GM21515 (cell line): ENCODE measurements at regions not wholly inside any gene's neighbourhood (a gene's known extent, or its start where the extent isn't known, plus 50 kb on each side); places are given as distances from the start of the nearest gene placed in this dataset.

Experiments
- ATAC-seq: cut with Tn5 transposase; IDR thresholded peaks from one replicate; pipeline ENCODE4 v1.9.1; 2021; ENCODE audit not compliant: unreplicated experiment

GRCh38 chr4:22030881-22031280 lies 82.3 kb upstream of the KCNIP4 start:
- ATAC-seq, result no peak

DNA sequence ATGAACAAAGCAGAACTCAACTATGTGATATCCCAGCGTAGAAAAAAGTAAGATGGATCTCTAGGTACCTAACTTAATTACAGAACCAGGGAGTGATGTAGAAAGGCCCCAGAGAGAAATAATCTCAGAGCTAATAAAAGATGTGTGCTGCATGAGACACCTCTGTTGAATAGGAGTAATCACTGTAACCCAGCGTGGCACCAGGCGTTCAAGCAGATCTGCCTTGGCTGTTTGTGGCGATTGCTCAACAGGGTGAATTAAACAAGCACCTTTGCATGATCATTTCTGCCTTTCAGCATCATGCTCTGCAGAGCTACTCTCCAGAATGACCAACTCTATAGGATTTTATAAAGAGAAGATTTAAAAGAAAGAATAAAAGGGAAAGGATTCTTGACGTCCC lies 81.7 kb upstream of the KCNIP4 start:
- no peak for ATAC-seq

GRCh38 chr4:22029803-22030202 lies 81.2 kb upstream of the KCNIP4 start:
- ATAC-seq, result no peak

GRCh38 chr4:22021106-22021505 lies 72.5 kb upstream of the KCNIP4 start:
- ATAC-seq, result no peak

DNA sequence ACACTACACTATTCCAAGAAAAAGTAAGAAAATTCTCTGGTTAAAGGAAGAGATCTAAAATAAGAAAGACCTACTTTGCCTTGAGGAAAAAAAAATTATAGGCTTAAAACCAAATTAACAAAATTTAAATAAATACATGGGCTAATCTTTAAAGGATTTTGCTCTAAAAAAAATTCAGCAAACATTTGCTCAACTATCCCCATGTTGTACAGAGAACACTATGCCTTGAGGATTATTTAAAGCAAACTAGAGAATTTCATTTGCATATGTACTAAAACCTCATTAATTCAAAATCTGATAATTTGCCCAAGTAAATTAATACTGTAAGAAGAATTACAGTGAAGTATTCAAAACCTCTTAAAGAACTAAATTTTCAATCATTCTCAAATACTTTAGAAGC lies 71.6 kb upstream of the KCNIP4 start:
- no peak for ATAC-seq

DNA sequence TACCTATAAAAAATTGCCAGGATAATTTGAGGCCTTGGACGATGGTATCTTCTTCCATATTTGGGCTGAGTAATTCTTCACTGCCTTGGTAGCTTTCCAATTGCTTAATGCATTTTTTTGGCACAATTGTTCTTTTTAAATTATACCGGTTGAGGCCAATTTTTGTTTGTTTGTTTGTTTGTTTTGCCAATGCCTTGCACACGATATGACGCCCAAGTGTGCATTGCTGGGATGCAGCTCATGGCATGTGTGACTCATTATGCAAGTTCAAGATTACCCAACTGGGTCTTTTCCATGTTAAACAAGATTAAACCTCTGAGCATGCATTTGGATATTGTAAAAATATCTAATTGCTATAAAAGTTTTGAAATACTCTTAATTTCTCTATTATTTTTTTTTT lies 71.1 kb upstream of the KCNIP4 start:
- ATAC-seq, result no peak

- no peak for ATAC-seq
These were observed 65.7 kb upstream of the KCNIP4 start for GRCh38 chr4:22014222-22014741.

- no peak for ATAC-seq
These were observed 55.3 kb upstream of the KCNIP4 start for GRCh38 chr4:22003878-22004277.
